ENCODE measurements at regions not wholly inside any gene's neighbourhood (a gene's known extent, or its start where the extent isn't known, plus 50 kb on each side); places are given as distances from the start of the nearest gene placed in this dataset.

DNA sequence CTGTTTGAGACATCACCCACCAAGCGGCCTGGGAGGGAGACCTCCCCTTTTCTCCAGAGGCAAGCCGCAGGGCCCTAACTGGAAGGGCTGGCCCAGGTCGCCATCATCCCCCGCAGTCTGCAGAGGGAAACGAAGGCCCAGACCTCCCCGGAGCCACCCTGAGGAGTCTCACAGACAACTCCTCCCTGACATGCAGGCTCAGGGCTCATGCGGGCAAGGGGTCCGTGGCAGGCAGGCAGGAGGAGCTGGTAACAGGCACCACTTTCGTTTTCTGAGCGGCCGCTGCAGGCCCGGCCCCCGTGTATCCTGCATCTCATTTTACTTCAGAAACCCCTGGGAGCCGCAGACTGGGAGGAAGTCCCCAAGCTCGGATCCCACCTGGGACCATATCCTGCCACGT, 192.0 kb upstream of the PPP1R26 start:
- POLR2A ChIA-PET, result no interaction called here

DNA sequence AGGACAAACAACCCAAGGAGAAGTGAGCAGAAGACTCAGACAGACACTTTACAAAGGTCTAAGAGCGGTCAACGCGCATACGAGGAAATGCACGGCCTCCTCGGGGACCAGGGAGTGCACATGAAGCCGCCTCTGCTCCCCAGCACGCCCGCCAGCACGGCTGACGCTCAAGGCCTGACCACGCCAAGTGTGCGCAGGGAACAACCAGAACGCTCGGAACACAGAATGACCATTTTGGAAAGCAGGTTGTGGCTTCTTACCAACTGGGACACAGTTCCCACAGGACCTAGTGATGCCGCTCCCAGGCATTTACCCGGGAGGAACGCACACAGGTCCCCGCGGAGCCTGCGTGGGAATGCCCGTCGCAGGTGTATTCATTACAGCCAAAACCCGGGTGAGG, 191.5 kb upstream of the PPP1R26 start:
- no peak overlapping the region for H3K27ac ChIP-seq (ENCODE audit: low read length)
- ChIA-PET CTCF (no interaction called here), POLR2A (no interaction called here)
- DNase-seq (ENCODE audit: low read depth, low spot score), result no peak
- intact Hi-C loops (cut with micrococcal nuclease; ENCODE audit: unreplicated experiment), result no loop called here
- H3K4me3 ChIP-seq (ENCODE audit: low read depth in 2 of 2, low read length in 2 of 2), result no peak overlapping the region
- H3K27me3 ChIP-seq (ENCODE audit: control insufficient read depth, insufficient read depth, low read length), result no peaks in the 10 kb centered on the region
- no TSS peak for BruUV-seq (replicated peaks)
- ATAC-seq, result no peak
- in situ Hi-C loops (cut with HindIII; ENCODE audit: low pct_unique_long_range_greater_than_20kb, low sequenced_read_pairs), result no loop called here
- no peaks in the 10 kb centered on the region for H3K36me3 ChIP-seq (ENCODE audit: control insufficient read depth, insufficient read depth, low read length)
- H3K4me1 ChIP-seq (ENCODE audit: control insufficient read depth, insufficient read depth, low read length), result no peaks in the 10 kb centered on the region
- no peaks in the 10 kb centered on the region for H3K9me3 ChIP-seq (ENCODE audit: control insufficient read depth, insufficient read depth, low read depth, low read length)
- TF ChIP-seq CTCF (IDR thresholded peaks at IDR 0.05), result no peak

More for the DNA sequence above, 192.0 kb upstream of the PPP1R26 start:
- intact Hi-C loops (cut with micrococcal nuclease; ENCODE audit: unreplicated experiment) (no loop called here), in situ Hi-C loops (cut with HindIII; ENCODE audit: low pct_unique_long_range_greater_than_20kb, low sequenced_read_pairs) (no loop called here)
- Histone ChIP-seq H3K4me1 (ENCODE audit: control insufficient read depth, insufficient read depth, low read length) (no peaks in the 10 kb centered on the region), H3K4me3 (ENCODE audit: low read depth in 2 of 2, low read length in 2 of 2) (no peak overlapping the region), H3K36me3 (ENCODE audit: control insufficient read depth, insufficient read depth, low read length) (no peaks in the 10 kb centered on the region), H3K27ac (ENCODE audit: low read length) (no peak overlapping the region), H3K9me3 (ENCODE audit: control insufficient read depth, insufficient read depth, low read depth, low read length) (no peaks in the 10 kb centered on the region), H3K27me3 (ENCODE audit: control insufficient read depth, insufficient read depth, low read length) (no peaks in the 10 kb centered on the region)
- CTCF ChIA-PET, result no interaction called here
- DNase-seq (ENCODE audit: low read depth, low spot score) (no peak), ATAC-seq (no peak)
- BruUV-seq (replicated peaks), result no TSS peak
- TF ChIP-seq REST (IDR thresholded peaks at IDR 0.05; ENCODE audit: insufficient read depth in 1 of 2, low read depth in 2 of 2, low read length in 1 of 2), result no peak
- TF ChIP-seq SIN3A (IDR thresholded peaks at IDR 0.05; ENCODE audit: borderline replicate concordance, insufficient read depth, low read depth, low read length), result no peak
- no peak for TF ChIP-seq TCF7L2 (IDR thresholded peaks at IDR 0.05; ENCODE audit: low read depth, low read length)
- TF ChIP-seq POLR2AphosphoS5 (IDR thresholded peaks at IDR 0.05; ENCODE audit: low read depth, low read length), result no peak
- no peak for TF ChIP-seq CTCF (IDR thresholded peaks at IDR 0.05)

GRCh38 chr9:135289081-135289491, 190.5 kb upstream of the PPP1R26 start:
- no TSS peak for BruUV-seq (replicated peaks)
- Histone ChIP-seq H3K9me3 (ENCODE audit: control insufficient read depth, insufficient read depth, low read depth, low read length) (no peaks in the 10 kb centered on the region), H3K27ac (ENCODE audit: low read length) (no peak overlapping the region), H3K36me3 (ENCODE audit: control insufficient read depth, insufficient read depth, low read length) (no peaks in the 10 kb centered on the region), H3K4me1 (ENCODE audit: control insufficient read depth, insufficient read depth, low read length) (no peaks in the 10 kb centered on the region), H3K27me3 (ENCODE audit: control insufficient read depth, insufficient read depth, low read length) (no peaks in the 10 kb centered on the region), H3K4me3 (ENCODE audit: low read depth in 2 of 2, low read length in 2 of 2) (no peak overlapping the region)
- in situ Hi-C loops (cut with HindIII; ENCODE audit: low pct_unique_long_range_greater_than_20kb, low sequenced_read_pairs), result no loop called here
- ChIA-PET POLR2A (no interaction called here), CTCF (no interaction called here)
- ATAC-seq (no peak), DNase-seq (ENCODE audit: low read depth, low spot score) (no peak)
- no peak for TF ChIP-seq POLR2AphosphoS5 (IDR thresholded peaks at IDR 0.05; ENCODE audit: low read depth, low read length)
- TF ChIP-seq TCF7L2 (IDR thresholded peaks at IDR 0.05; ENCODE audit: low read depth, low read length), result no peak
- no peak for TF ChIP-seq REST (IDR thresholded peaks at IDR 0.05; ENCODE audit: insufficient read depth in 1 of 2, low read depth in 2 of 2, low read length in 1 of 2)
- no peak for TF ChIP-seq SIN3A (IDR thresholded peaks at IDR 0.05; ENCODE audit: borderline replicate concordance, insufficient read depth, low read depth, low read length)
- no peak for TF ChIP-seq CTCF (IDR thresholded peaks at IDR 0.05)
- intact Hi-C loops (cut with micrococcal nuclease; ENCODE audit: unreplicated experiment), result no loop called here
